NCI-H69 (cell line): ENCODE measurements at regions not wholly inside any gene's neighbourhood (a gene's known extent, or its start where the extent isn't known, plus 50 kb on each side); places are given as distances from the start of the nearest gene placed in this dataset.

Experiments used
- DNase-seq: peaks from one replicate; lab custom pipeline; 2025; lab: John Stamatoyannopoulos, UW

DNA sequence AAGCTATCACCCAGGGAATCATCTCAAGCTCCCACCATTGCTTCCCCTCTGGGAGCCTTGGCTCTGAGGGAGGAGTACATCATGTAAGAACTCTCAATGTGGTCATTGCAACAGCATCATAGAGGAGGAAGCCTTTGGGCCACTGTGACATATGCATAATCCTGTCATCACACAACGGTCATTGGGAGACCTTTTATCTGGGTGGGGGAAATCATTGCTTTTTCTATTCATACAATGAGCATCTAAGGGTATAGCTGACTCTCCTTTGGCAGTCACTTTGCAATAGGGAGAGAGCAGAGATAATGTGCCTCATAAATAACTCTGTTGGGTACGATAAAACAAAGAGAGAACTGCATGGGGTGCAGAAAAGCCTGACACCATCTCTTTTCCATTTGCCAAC is 155.2 kb upstream of the KCNIP4 start:
- DNase-seq = no peak

DNA sequence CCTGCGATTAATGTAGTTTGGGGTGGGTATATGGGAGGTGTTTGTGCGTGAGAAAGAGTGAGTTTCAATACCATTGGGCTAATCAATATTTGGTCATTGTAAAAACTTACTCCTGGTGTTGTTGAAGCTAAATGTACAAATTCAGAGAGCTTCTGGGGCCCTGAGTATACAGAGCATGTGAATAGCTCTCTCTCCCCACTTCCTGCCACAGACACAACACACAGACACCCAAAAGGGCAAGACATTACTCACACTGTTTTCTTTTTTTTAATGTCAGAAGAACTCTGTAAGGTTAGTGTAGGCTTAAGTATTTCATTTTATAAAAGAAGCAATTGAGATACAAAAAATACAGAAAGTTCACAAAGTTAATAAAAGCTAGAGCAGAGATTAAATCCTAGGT is 151.3 kb upstream of the KCNIP4 start:
- DNase-seq = no peak

DNA sequence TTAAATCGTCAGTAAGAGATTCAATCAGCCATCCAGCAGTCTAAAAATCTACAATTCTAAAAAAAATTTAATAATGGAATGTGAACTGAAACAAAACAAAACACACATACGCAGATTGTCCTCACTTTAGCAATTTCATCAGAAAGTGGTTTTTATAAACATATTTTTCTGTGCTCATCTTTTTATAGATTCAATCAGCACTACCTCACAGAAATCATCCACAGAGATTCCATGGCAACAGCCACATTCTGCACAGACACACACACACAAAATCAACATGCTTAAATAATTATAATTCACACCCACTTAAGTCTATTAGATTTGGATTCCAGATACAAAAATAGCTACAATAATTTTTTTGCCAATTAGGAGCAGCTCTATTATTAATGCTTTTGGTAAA is 149.0 kb upstream of the KCNIP4 start:
- DNase-seq = no peak

DNA sequence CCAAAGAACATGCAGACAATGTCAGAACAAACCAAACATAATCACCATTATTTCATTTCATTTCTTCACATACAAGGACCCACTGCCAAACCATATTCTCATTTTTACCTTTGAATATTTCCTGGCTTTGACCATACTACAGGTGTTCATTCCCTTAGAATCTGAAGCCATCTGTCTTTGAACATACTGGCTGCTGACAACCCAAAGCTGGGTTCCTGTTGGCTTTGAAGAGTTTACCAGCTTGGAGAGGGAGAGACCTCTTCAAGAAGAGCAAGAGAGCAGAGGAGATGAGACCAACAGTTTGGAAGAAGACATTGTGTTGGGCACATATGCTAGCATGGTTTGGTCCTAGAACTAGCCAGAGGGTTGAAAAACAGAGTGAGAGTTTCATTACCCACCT is 145.6 kb upstream of the KCNIP4 start:
- DNase-seq = no peak

DNA sequence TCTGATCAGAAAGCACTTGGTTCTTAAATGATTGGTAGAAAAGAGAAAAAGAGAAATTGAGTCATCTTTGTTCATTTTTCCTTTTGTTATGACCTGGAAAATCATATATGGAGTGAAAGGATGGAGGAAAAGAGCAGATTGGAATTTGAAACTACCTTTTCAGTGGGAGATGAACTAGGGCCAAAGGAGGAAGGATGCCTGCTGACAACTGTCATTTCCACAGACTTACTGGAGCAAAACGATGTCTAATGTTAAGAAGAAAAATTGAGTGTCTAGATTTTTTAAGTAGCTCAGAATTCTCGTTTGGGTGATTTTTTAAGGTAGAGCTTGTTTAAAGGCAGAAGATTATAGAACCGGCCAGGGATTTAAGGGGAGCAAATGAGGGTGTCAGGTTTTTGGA is 144.6 kb upstream of the KCNIP4 start:
- no peak for DNase-seq

DNA sequence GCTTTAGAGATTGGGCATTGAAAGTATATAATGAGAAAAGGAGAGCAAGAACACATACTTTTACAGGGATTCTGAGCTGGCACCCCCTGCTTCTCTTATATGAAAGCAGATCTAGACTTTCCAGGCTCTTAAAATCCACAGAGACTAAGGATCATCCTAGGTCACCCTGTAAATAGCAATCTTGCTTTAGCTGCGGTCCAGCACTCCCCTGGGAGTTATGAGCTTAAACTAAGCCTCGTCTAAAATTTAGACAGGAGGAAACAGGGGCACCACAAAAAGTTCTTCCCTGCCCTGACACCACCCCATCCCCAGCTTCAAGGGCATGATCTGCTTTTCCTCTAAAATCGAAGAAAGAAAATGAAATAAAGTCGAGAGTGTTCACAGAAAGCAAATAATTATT is 143.3 kb upstream of the KCNIP4 start:
- DNase-seq = peak; percentile 2

DNA sequence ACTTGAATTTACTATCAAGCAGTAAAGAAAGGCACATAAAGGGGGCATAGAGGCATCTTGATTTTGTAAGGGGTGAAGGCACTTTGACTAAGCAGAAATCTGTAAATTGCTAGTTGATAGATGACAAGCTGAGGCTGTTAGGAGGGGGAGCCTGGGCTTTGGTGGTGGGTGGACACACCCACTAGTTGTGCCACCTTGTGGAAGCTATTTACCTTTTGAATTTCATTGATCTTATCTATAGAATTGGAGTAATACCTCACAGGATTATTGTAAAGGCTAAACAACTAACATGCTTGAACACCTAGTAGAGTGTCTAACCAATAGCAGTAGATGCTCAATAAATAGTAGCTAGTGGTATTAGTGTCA is 142.8 kb upstream of the KCNIP4 start:
- no peak for DNase-seq

DNA sequence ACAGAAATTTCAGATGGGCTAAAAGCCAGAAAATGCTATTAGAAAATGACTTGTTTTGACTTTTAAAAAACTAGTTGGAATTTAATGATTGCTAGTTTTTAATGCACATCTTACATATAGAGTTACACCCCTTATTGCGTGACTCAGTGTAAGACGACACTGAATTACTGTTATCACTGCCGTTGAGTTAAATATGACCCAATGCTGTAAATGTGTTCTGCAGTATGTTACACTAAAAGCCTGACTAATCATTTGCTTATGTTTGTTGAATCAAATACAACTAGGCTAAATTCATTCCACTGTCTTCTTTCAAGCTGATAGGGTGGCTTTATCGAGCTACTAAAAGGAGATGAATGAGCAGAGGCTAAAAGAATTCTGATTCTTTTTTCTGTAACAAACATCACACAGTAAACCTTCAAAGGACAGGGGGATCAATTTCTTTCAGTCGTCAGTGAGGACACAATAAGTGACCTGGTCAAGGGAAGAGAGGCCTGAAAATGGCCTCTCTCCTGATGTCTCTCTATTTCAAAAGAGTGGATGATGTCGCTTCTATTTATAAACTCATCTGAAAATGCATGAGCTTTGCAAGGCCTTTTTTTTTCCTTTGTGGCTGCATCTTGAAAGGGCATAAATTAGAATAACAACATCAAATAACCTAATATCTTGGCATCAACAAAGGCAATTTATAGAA is 142.2 kb upstream of the KCNIP4 start:
- no peak for DNase-seq

DNA sequence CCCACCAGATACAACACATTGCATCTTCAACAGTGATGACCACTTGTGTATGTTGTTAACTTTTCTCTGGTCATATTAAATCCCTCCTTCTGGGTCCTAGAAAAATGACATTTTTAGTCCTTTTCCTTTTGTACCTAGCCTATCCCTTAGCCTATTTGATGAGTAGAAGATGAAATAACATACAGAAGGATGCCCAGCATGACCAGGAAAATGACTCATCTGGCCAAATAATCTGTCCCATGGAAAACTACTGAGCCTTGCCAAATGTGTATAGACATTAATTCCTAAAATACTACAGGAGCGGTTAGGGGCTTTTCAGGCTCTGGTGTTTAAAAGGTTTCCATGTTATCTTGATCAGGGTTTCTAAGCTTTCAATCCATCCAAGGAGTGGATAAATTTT is 129.0 kb upstream of the KCNIP4 start:
- no peak for DNase-seq

DNA sequence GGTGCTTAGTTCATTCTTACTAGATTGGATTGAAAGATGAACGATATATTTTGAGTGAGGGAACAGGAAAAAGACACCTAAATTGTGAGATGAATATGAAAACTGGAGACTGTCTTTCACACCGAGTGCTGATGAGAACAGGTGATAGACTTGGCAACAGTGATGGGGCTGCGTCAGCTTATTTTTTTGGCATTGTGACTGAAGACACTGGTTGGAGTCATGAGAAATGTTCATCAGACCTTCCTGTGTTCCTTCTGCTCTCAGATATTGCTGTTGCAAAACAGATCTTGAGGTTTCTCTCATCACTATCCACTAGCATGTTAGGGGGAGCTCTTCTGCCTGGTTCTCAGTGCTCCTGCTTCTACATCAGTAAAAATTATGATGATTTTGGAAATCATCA is 124.2 kb upstream of the KCNIP4 start:
- no peak for DNase-seq

DNA sequence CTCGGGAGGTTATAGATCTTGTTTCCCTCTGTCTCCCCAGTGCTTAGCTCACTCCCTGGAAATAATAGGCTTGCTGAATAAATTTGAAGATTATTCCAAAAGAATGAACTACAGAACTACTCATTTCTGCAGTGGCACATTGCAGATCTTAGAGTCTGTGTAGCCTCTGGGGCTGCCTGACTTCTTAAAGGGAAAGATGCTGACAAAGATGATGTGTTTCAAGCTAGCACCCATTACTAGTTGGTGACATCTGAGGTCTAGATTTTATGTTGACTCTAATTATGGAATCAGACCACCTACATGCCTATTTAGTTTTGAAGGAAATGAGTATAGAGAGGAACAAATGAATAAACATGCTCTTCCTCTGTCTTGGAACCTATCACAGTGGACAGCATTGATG is 123.7 kb upstream of the KCNIP4 start:
- no peak for DNase-seq

DNA sequence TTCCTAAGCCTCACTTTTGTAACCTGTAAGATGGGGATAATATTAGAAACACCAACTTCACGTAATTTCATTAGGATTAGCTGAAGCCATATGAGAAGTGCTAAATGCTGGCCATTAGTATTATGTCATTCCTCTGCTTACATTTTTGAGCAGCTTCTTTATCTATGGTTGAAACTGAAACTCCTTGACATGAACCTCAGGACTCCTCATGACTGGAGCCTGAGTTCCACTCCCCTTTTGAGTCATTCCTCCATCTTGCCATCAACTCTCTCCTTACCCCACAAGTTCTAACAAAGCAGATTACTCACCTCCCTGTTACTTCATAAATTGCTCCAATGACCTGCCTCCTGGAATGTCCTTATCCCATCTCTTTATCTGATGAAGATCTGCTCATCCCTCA is 123.2 kb upstream of the KCNIP4 start:
- DNase-seq = no peak

DNA sequence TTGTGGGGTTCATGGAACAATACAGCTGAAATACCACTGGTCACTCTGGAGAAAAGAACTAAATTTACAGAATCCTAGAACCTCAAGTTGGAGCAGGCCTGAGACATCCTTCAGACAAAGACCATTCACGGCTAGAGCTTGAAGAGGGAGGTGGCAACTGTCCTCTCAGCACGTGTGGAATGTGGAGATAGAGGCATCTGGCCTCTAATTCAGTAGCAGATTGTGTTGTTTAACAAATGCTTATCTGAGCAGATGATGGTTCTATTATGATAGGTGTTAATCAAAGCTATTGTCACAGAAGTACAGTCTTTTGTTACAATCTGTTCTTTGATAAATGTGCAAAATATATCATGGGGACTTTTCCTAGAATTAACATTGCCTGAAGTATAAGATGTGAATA is 121.7 kb upstream of the KCNIP4 start:
- DNase-seq = no peak

DNA sequence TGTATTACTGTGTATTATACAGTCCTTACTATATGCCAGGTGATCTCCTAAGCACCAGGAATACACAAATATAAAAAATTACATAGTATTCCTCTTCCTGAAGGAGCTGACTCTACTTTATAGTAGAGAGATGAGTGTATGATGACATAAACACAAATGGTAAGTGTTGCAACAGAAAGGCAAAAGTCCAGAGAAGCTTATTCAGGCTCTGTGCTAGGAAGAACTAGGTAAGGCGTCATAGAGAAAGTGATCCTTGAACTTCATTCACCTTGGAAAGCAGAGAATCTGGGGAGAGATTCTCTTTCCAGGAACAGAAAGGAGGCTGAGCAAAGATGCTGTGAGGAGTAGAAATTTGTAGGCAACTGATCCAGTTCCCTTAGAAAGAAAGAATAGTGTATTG is 115.0 kb upstream of the KCNIP4 start:
- DNase-seq = no peak

DNA sequence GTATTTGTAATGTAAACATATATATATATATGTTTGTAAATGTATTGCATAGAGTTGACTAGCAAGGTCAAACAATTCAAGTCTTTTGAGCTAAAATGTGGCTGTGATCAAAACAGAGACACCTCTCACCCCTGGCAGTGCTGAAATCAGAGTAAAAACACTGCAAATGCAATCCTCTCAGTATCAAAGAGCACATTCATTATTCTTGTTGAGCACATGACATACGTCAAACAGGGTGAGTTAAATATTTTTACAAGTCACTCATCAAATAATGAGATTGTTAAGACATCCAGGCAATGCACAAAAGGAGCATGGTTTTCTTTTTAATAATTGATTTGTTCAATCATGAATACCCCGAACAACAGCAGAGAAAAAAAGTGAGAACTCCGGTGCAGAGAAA is 114.1 kb upstream of the KCNIP4 start:
- no peak for DNase-seq

DNA sequence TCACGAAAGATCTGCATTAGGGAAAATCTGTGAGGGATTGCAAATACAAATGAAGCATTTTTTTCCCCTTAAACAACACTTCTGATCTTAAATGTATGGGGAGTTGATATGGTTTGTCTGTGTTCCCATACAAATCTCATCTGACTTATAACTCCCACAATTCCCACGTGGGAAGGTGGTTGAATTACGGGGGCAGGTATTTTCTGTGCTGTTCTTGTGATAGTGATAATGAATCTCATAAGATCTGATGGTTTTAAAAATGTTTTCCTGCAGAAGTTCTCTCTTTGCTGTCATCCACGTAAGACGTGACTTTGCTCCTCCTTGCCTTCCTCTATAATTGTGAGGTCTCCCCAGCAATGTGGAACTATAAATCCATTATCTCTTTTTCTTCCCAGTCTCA is 107.4 kb upstream of the KCNIP4 start:
- DNase-seq = no peak

DNA sequence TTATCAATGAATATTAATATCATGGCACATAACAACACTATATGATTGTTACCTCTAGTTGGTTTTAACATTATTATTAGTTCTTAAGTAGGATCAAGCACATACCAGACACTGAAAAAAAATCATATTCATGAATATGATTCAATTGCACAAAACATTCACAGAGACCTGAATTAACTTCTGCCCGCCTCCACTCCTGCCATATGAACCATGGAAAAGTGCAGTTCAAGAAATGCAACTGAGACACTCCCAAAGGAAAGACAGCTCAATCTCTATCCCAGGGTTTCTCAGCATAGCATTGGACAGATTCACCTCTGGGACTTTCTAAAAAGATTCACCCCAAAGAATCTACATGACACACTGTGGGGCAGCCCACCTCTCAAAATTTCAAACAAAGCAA is 103.5 kb upstream of the KCNIP4 start:
- DNase-seq = no peak

DNA sequence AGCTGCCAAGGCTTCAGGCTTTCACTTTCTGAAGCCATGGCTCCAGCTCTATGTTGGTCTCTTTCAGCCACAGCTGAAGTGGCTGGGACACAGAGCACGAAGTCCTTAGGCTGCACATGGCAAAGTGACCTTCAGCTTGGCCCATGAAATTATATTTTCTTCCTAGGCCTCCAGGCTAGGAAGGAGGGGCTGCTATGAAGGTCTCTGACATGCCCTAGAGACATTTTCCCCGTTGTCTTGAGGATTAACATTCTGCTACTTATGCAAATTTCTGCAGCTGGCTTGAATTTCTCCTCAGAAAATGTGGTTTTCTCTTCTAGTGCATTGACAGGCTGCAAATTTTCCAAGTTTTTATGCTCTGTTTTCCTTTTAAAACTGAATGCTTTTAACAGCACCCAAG is 99.8 kb upstream of the KCNIP4 start:
- DNase-seq = no peak

DNA sequence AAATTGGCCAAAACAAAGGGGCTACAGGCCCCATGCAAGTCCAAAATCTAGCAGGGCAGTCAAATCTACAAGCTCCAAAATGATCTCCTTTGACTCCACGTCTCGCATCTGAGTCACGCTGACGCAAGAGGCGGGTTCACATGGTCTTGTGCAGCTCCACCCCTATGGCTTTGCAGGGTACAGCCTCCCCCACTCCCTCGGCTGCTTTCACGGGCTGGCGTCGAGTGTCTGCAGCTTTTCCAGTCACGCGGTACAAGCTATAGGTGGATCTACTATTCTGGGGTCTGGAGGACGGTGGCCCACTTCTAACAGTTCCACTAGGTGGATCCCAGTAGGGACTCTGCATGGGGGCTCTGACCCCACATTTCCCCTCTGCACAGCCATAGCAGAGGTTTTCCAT is 99.2 kb upstream of the KCNIP4 start:
- no peak for DNase-seq

DNA sequence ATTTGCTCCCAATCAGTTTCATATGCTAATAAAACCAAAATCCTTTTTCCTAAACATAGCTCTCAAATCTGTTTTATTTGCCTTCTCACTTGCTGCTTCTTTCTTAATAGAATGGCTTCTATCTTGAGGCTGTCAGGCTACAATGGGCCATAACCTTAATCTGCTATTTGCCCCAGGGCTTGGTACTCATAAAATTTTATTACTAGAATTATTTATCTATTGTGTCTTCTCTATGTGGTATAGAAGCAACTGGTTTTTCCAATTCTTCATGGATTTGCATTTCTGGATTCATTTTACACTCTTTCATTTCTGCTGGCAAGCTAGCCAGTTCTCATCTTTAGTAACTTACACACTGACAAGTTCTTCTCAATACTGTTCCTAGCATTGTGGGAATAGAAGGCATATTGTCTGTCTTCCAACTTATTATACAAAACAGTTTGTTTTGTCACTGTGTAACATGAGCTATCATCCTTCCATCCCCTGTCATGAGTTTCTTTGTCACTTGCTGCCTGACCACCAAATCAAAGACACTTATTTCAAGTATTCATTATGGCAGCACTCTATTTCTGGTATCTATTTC is 96.6 kb upstream of the KCNIP4 start:
- DNase-seq = no peak

DNA sequence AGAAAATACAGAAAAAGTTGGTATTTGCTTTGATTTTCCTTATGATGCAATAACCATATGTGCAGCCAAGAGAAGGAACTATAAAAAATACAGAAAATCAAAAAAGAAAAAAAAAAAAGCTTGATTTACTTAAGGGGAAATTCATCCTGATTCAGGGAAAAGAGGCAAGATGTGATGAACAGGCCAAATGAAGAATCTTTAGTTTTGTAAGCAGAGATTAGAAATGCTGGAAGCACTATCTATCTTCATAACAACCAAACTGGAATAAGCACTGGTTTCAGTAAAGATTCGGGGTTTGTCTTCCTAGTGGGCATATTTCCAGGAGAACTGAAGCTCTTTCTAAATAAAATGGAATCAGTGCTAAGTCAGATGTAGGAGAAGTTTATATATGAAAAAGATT is 82.9 kb upstream of the KCNIP4 start:
- DNase-seq = no peak

DNA sequence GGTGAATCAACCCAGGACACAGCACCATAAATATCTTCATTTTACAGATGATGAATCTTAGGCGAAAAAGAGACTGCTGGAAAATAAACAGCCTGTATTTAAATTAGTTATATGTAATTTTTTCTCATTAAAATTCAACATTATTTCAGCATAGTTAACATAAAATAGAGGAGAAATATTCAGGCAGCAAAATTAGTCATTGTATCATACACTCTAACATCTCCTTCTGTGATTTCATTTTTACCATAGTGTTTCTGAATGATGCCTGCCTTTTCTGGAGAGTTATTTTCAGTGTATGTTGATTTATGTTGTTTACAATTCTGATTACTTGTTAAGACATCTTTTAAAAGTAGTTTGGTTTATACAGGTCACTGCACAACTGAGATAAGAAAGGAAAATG is 82.3 kb upstream of the KCNIP4 start:
- no peak for DNase-seq

DNA sequence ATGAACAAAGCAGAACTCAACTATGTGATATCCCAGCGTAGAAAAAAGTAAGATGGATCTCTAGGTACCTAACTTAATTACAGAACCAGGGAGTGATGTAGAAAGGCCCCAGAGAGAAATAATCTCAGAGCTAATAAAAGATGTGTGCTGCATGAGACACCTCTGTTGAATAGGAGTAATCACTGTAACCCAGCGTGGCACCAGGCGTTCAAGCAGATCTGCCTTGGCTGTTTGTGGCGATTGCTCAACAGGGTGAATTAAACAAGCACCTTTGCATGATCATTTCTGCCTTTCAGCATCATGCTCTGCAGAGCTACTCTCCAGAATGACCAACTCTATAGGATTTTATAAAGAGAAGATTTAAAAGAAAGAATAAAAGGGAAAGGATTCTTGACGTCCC is 81.7 kb upstream of the KCNIP4 start:
- DNase-seq = peak; percentile 79

DNA sequence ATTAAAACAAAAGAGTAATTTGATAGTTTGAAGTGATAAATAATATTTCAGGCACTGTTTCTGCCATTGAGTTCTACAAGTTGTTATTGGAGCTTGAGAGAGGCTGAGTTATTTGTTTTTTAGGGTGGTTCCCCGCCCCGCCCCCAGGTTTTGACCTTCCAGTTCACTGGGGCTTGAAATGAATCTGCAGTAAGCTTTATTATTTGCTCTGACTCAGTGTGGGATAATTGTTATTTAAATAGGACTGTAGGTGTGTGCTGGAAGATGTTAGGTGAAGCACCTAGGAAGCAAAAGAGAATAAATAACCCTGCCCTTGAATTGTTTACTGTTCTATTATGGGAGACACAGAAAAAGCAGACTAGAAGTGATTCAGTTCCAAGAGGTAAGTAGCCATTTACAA is 81.2 kb upstream of the KCNIP4 start:
- peak; percentile 90 for DNase-seq

DNA sequence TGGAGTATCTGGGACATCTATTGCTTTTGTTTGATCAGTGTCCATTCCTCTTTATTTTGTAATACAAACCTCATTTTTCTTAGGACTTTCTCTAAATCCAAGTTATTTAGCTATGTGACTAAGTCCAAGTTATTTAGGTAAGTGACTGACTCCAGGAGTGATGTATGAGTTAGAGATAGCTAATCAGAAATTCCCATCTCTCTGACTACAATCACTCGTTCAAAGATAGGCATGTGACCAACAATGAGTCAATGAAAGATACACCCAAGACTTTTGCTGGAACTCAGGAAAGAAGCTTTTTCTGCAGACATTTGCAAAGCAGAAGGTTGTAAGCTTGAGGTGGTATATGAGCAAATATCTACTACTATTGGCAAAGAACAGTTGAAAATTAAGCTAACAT is 72.5 kb upstream of the KCNIP4 start:
- no peak for DNase-seq
